22Rv1 (cell line): ENCODE measurements at regions not wholly inside any gene's neighbourhood (a gene's known extent, or its start where the extent isn't known, plus 50 kb on each side); places are given as distances from the start of the nearest gene placed in this dataset.
A peak's percentile ranks its signal among the peaks of the same experiment; 100 is the strongest.
"Not testable (repeated sequence)": the region's sequence is repeated elsewhere in the genome, so short reads cannot be mapped to it uniquely, and the experiment has no call there.

Experiments used
- H3K27ac ChIP-seq: fragments of 450-650 bp; 2 replicates; pipeline ENCODE4 v1.5.1; 2017
- CTCF ChIP-seq: fragments of 450-650 bp; IDR thresholded peaks from 2 replicates; pipeline ENCODE4 v1.5.1; 2017; ENCODE audit warnings: mild to moderate bottlenecking
- ZFX ChIP-seq: fragments of 450-650 bp; IDR thresholded peaks from 2 replicates; pipeline ENCODE4 v1.6.1; 2017; ENCODE audit warnings: antibody characterized with exemption, borderline replicate concordance

GRCh38 chr10:64115471-64115870 lies 594.3 kb downstream of the REEP3 start:
- H3K27ac ChIP-seq, result no peak overlapping the region
- no peak for TF ChIP-seq CTCF
- no peak for TF ChIP-seq ZFX

- H3K27ac ChIP-seq, result no peak overlapping the region
- TF ChIP-seq ZFX, result no peak
- TF ChIP-seq CTCF, result peak; percentile 65
Measured at GRCh38 chr10:64115908-64116643, 594.9 kb downstream of the REEP3 start.

GRCh38 chr10:64116707-64117106 lies 595.5 kb downstream of the REEP3 start:
- H3K27ac ChIP-seq, result no peak overlapping the region

GRCh38 chr10:64118736-64119135 lies 597.5 kb downstream of the REEP3 start:
- TF ChIP-seq ZFX (no peak), CTCF (no peak)
- H3K27ac ChIP-seq, result no peak overlapping the region

More at GRCh38 chr10:64116707-64117106, 595.5 kb downstream of the REEP3 start:
- TF ChIP-seq ZFX, result no peak
- no peak for TF ChIP-seq CTCF

- not testable (repeated sequence) for H3K27ac ChIP-seq
Measured at GRCh38 chr10:64120301-64120980, 599.2 kb downstream of the REEP3 start.

- TF ChIP-seq CTCF (no peak), ZFX (no peak)
- H3K27ac ChIP-seq, result no peak overlapping the region
Measured at GRCh38 chr10:64130152-64130551, 609.0 kb downstream of the REEP3 start.

- no peak for TF ChIP-seq CTCF
- TF ChIP-seq ZFX, result no peak
Measured at GRCh38 chr10:64134676-64135075, 613.5 kb downstream of the REEP3 start.

GRCh38 chr10:64142395-64142794 lies 621.2 kb downstream of the REEP3 start:
- H3K27ac ChIP-seq, result no peak overlapping the region
- TF ChIP-seq ZFX, result no peak

More at GRCh38 chr10:64134676-64135075, 613.5 kb downstream of the REEP3 start:
- no peak overlapping the region for H3K27ac ChIP-seq
